Adipocyte (in vitro differentiated cells): ENCODE measurements at regions not wholly inside any gene's neighbourhood (a gene's known extent, or its start where the extent isn't known, plus 50 kb on each side); places are given as distances from the start of the nearest gene placed in this dataset.

Experiments
- DNase-seq: peaks from one replicate; pipeline ENCODE4 v3.0.0-alpha.2; 2015; ENCODE audit warnings: low read depth
- H3K27me3 ChIP-seq: replicated peaks from 2 replicates; pipeline ENCODE4 v1.7.0; 2013; ENCODE audit warnings: mild to moderate bottlenecking, low read length, moderate library complexity; ENCODE audit not compliant: control insufficient read depth, insufficient read depth
- H3K36me3 ChIP-seq: 2 replicates; pipeline ENCODE4 v1.7.0; 2013; ENCODE audit warnings: low read length, mild to moderate bottlenecking, moderate library complexity; ENCODE audit not compliant: control insufficient read depth, insufficient read depth, severe bottlenecking
- H3K4me1 ChIP-seq: 2 replicates; pipeline ENCODE4 v1.7.0; 2013; ENCODE audit warnings: mild to moderate bottlenecking, low read length, moderate library complexity; ENCODE audit not compliant: control insufficient read depth, insufficient read depth
- H3K4me3 ChIP-seq: 2 replicates; pipeline ENCODE4 v1.7.0; 2013; ENCODE audit warnings: mild to moderate bottlenecking, low read length, moderate library complexity
- H3K9ac ChIP-seq: 2 replicates; pipeline ENCODE4 v1.7.0; 2013; ENCODE audit warnings: mild to moderate bottlenecking, low read length, moderate library complexity
- H3K9me3 ChIP-seq: 2 replicates; pipeline ENCODE4 v1.7.0; 2013; ENCODE audit warnings: mild to moderate bottlenecking, low read length, moderate library complexity; ENCODE audit not compliant: control insufficient read depth

DNA sequence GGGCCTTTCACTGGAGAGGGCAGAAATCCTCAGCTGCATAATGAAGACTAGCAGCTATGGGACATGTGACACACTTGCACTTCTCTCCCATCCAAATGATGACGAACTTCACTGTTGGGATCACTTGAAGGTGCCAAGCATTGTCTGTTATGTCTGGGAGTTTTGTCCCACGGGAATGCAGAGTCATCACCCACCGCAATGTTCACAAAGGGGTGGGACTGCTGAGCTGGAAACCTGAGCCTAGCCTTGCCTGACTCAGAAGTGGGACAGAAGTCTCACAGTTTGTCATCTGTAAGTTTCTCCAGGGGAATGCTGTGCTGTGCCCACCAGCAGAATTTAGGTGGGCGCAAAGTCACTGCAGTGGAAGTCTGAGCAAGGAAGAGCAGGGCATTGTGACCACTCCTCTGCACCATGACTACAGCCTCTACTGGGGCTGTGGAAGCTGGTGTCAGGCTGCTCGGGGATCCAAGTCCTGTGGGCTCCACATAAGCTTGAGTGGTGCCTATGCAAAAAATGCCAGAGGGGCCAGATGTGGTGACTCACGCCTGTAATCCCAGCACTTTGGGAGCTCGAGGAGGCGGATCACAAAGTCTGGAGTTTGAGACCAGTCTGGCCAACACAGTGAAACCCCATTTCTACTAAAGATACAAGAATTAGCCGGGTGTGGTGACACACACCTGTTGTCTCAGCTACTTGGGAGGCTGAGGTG, 472.0 kb upstream of the CNTNAP2 start:
- H3K9me3 ChIP-seq: peaks cover 10% of the 10 kb centered on the region

DNA sequence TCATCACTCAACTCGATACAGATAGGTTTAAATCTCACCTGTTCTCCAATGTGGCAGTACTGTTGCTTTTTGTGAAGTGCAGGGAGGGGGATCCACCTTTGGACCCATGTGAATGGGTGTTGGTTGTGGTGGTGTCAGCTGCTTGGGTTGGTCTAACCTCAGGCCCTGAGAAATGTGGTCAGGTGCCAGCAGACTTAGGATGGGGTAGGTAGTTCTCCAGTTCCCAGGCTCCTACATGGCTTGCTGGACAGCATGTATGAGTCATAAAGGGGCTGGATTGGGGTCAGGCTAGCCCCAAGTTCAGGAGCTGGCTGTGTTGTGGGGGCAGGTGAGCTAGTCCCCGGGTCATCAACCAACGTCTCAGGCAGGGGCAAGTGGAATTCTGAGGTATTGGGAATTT, 472.6 kb upstream of the CNTNAP2 start:
- Histone ChIP-seq H3K36me3 (no peaks in the 10 kb centered on the region), H3K9me3 (peaks cover 14% of the 10 kb centered on the region), H3K27me3 (no peaks in the 10 kb centered on the region), H3K9ac (no peak overlapping the region), H3K4me3 (no peak overlapping the region), H3K4me1 (no peaks in the 10 kb centered on the region)
- no peak for DNase-seq

More for the DNA sequence above, 472.0 kb upstream of the CNTNAP2 start:
- H3K9ac ChIP-seq: no peak overlapping the region
- no peaks in the 10 kb centered on the region for H3K36me3 ChIP-seq
- no peak overlapping the region for H3K4me3 ChIP-seq
- H3K4me1 ChIP-seq: no peaks in the 10 kb centered on the region
- DNase-seq: no peak
- no peaks in the 10 kb centered on the region for H3K27me3 ChIP-seq

DNA sequence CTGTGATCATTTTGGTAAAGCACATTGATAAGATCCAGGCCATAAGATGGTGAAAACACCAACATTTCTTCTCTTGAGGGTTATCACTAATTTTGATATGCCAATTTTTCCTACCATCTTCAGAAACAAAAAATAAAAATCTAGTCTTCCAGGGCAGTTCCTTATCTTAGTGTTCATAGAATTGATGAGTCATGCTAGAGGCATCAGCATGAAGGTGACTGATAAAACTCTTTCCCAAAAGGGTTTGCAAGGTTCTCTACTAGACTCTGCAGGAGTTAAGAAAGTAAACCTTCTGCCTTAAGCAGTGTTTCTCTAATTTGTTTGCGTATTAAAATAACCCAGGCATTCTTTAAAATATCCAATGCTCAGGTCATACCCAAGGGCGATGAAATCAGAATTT, 483.1 kb upstream of the CNTNAP2 start:
- Histone ChIP-seq H3K9me3 (no peaks in the 10 kb centered on the region), H3K4me3 (no peak overlapping the region), H3K27me3 (no peaks in the 10 kb centered on the region), H3K4me1 (no peaks in the 10 kb centered on the region), H3K9ac (no peak overlapping the region), H3K36me3 (no peaks in the 10 kb centered on the region)
- no peak for DNase-seq

DNA sequence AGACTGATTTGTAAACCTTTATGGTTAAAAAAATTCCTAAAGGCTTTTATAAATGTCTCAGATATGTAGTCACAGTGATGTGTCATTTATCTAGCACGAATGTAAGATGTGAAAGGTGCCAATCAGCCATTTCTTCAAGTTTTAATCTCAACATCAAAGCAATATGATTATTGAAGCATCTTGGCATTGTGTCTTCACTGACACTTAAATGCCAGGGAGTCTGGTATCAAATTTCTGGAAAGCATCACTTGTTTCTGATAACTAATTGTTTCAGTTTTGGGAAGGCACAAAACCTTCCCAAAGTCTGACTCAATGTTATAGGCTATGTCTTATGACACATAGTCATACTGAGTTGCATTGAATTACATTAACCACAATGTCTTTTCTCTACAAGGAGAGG, 492.0 kb upstream of the CNTNAP2 start:
- Histone ChIP-seq H3K4me3 (no peak overlapping the region), H3K4me1 (no peaks in the 10 kb centered on the region), H3K9ac (no peak overlapping the region), H3K9me3 (no peaks in the 10 kb centered on the region), H3K27me3 (no peaks in the 10 kb centered on the region), H3K36me3 (no peaks in the 10 kb centered on the region)
- DNase-seq: no peak

DNA sequence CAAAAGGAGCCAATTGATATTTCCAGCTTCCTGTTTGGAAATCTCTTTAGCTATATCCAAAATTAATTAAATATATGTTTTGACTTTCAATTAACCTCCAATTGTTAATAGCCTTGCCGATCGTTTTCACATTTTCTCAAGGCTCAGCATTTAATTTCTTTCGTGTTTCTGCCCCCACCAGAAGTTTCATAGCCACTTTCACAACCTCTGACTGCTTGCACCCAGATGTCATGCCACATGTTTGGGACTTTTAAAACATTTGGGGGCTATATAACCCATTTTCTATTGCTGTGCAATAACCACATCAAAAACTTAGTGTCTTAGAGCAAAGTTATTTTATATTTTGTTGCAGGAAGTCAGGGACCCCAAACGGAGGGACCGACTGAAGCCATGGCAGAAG, 510.6 kb upstream of the CNTNAP2 start:
- Histone ChIP-seq H3K4me1 (no peaks in the 10 kb centered on the region), H3K27me3 (no peaks in the 10 kb centered on the region), H3K9me3 (no peaks in the 10 kb centered on the region), H3K9ac (no peak overlapping the region), H3K4me3 (no peak overlapping the region), H3K36me3 (no peaks in the 10 kb centered on the region)
- no peak for DNase-seq

DNA sequence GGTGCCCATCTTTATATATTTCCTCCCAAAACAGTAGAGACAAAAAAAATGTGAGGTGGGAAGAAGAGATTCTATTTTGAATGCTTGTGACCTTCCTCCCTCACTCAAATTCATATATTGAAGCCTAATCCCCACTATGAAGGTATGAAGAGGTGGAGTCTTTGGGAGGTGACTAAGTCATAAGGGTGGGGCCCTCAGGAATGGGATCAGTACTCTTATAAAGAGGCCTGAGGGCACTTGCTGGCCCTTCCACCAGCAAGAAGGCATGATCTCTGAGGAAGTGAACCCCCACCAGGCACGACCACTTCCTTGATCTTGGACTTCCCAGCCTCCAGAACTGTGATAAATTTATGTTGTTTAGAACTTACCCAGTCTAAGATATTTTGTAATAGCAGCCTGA, 517.2 kb upstream of the CNTNAP2 start:
- no peaks in the 10 kb centered on the region for H3K36me3 ChIP-seq
- DNase-seq: no peak
- no peak overlapping the region for H3K9ac ChIP-seq
- peaks cover 3% of the 10 kb centered on the region for H3K9me3 ChIP-seq
- H3K27me3 ChIP-seq: no peaks in the 10 kb centered on the region
- no peak overlapping the region for H3K4me3 ChIP-seq
- H3K4me1 ChIP-seq: no peaks in the 10 kb centered on the region

DNA sequence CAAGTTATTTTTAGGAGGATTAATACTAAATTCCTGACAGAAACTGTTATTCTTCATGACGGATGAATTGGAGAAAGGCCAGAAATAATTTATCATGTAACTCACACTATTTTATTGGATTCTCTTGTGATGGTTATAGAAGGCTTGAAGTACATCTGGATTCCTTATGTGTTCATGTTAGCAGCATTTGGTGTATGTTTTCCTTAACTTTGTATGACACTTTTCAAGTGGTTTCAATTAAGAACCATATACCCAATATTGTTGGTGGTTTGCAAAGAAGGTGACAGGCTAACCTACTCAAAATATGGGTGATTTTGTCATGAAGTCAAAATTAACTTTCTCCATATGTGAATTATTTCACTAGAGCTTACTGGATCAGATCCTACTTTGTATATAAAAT, 532.2 kb upstream of the CNTNAP2 start:
- Histone ChIP-seq H3K27me3 (no peaks in the 10 kb centered on the region), H3K4me1 (no peaks in the 10 kb centered on the region), H3K4me3 (no peak overlapping the region), H3K9ac (no peak overlapping the region), H3K36me3 (no peaks in the 10 kb centered on the region), H3K9me3 (peaks cover 5% of the 10 kb centered on the region)
- no peak for DNase-seq

DNA sequence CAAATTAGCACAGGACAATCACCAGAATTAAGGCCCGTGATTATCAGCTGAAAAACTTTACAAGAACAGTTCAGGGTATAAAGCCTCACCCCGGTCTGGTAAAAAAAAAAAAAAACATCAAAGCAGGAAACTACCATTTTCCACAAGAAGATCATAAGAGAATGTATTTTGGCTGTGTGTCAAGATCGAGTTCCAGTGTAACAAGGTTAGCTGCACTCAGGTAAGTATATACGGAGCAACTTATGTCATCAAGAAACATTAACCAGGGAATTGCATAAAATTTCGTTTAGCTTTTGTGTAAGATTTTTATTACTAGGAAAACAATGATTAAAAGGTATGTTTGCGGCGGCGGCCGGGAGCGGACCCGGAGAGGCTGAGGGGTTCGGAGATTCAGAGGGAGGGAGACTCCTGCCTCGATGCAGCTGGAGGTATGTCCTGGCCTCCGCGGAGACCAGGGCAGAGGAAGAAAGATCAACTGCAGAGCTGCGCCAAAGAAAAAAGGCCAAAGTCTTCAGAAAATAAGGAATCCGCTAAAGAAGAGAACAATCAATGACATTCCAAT, 533.8 kb upstream of the CNTNAP2 start:
- H3K9ac ChIP-seq: no peak overlapping the region
- H3K4me3 ChIP-seq: no peak overlapping the region
- H3K27me3 ChIP-seq: no peaks in the 10 kb centered on the region
- H3K9me3 ChIP-seq: no peaks in the 10 kb centered on the region
- no peak for DNase-seq
- H3K4me1 ChIP-seq: no peaks in the 10 kb centered on the region
- H3K36me3 ChIP-seq: no peaks in the 10 kb centered on the region

DNA sequence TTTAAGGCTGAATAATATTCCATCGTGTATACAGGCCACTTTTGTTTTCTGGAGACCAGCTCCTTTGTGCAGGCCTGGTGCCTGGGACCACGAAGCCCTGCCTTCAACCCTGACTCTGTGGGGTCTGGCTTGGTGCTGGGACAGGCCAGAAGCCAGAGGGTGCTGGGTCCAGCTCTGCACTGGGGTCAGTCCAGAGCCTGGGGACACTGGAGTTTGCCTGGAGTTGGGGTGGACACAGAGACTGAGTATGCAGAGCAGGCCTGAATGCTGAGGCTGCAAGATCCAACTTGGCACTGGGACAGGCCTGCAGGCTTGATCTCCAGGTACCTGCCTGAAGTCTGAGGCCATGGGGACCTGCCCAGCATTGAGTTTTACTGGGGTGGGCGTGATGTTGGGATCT, 558.8 kb upstream of the CNTNAP2 start:
- H3K4me3 ChIP-seq: no peak overlapping the region
- no peaks in the 10 kb centered on the region for H3K27me3 ChIP-seq
- no peak overlapping the region for H3K9ac ChIP-seq
- no peaks in the 10 kb centered on the region for H3K9me3 ChIP-seq
- no peaks in the 10 kb centered on the region for H3K4me1 ChIP-seq
- H3K36me3 ChIP-seq: no peaks in the 10 kb centered on the region
- no peak for DNase-seq

DNA sequence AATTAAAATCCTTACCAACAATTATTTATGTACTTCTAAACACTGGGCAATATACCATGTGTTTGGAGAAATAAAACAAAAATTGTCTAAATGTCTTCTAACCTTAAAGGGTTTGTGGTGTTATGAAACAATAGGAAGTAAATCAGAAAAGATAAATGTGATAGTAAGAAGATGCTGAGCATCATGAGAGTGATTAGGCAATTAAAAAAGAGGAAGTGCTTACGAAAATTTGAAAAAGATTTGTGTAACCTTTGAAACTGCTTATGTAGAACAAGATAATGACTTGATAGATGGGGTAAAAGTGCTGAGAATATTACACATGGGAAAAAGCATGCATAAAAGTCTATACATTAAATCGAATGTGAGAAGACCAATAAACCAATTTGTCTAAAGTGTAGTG, 573.4 kb upstream of the CNTNAP2 start:
- no peak for DNase-seq
- no peaks in the 10 kb centered on the region for H3K27me3 ChIP-seq

DNA sequence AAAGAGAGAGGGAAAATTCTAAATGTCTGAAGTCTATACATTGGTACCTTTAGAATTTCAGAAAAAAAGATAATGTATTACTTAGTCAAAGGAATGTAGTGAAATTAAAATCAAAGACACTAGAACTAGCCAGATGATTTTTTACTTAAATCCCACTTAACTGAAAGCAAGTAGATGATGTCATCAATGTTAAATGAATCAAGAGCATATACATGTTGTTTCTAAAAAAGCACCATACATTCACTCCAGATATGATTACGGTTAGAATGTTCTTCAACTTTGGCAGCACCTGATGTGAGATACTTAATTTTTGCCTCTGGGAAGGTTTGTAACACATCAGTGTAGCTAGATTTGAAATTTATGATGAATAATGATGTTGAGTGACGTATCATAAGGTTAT, 576.7 kb upstream of the CNTNAP2 start:
- Histone ChIP-seq H3K4me3 (no peak overlapping the region), H3K9me3 (peaks cover 10% of the 10 kb centered on the region), H3K27me3 (no peaks in the 10 kb centered on the region), H3K9ac (no peak overlapping the region), H3K36me3 (no peaks in the 10 kb centered on the region), H3K4me1 (no peaks in the 10 kb centered on the region)
- DNase-seq: no peak

More for the DNA sequence above, 573.4 kb upstream of the CNTNAP2 start:
- H3K4me1 ChIP-seq: no peaks in the 10 kb centered on the region
- no peaks in the 10 kb centered on the region for H3K36me3 ChIP-seq
- H3K4me3 ChIP-seq: no peak overlapping the region
- H3K9ac ChIP-seq: no peak overlapping the region
- peaks cover 6% of the 10 kb centered on the region for H3K9me3 ChIP-seq

DNA sequence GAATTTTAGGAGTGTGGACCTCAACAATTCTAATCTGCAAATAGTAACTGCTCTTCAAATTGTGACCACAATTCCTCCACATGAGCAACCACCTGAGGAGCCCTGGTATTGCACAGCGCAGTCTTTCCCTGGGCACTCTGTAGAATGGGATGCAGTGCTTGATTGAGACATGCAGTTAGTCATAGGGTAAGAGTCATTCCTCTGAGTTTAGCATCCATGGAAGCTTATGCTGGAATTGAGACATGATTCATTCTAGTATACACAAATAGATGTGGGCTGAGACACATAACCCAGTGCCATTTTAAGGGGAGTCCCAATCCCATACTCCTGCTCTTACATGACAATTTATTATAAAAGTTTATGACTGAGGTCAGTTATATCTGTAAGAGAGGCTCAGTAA, 582.3 kb upstream of the CNTNAP2 start:
- Histone ChIP-seq H3K36me3 (no peaks in the 10 kb centered on the region), H3K4me3 (no peak overlapping the region), H3K4me1 (no peaks in the 10 kb centered on the region), H3K9ac (no peak overlapping the region), H3K9me3 (peaks cover 6% of the 10 kb centered on the region), H3K27me3 (no peaks in the 10 kb centered on the region)
- DNase-seq: no peak
